ENCODE measurements at regions not wholly inside any gene's neighbourhood (a gene's known extent, or its start where the extent isn't known, plus 50 kb on each side); places are given as distances from the start of the nearest gene placed in this dataset.
A peak's percentile ranks its signal among the peaks of the same experiment; 100 is the strongest.

- H3K27ac ChIP-seq (ENCODE audit: extremely low read depth, low read depth, low read length), result no peak overlapping the region
- in situ Hi-C loops (cut with MboI), result no loop called here
- 43% methylated on average over 7 of the region's 7 CpGs for WGBS (ENCODE audit: insufficient coverage, low coverage, missing lambda C conversion rate)
These were observed 83.5 kb downstream of the TNFAIP3 start for GRCh38 chr6:137950581-137950980.

GRCh38 chr6:137951064-137951597, 84.1 kb downstream of the TNFAIP3 start:
- in situ Hi-C loops (cut with MboI), result no loop called here
- no peaks in the 10 kb centered on the region for H3K9me3 ChIP-seq (replicated peaks; ENCODE audit: control insufficient read depth, insufficient read depth, low read depth, low read length)
- no peak overlapping the region for H3K4me3 ChIP-seq
- no peaks in the 10 kb centered on the region for H4K20me1 ChIP-seq (replicated peaks; ENCODE audit: control insufficient read depth, insufficient read depth, low read length)
- no peak overlapping the region for H3K4me2 ChIP-seq (ENCODE audit: insufficient read depth, low read length)
- POLR2A ChIA-PET, result interaction anchor here (1.0 to 2.4 kb wide), 2 partner anchors 12 to 17 kb away, joined by 5 to 13 read pairs; no protein-coding TSS in a partner anchor
- no peak for TF ChIP-seq OTX1 (CRISPR knock-in tag; IDR thresholded peaks at IDR 0.05)
- TF ChIP-seq HDAC3 (IDR thresholded peaks at IDR 0.05; ENCODE audit: borderline replicate concordance, partially characterized antibody), result no peak
- no peak for TF ChIP-seq ATF1 (CRISPR knock-in tag; IDR thresholded peaks at IDR 0.05)
- no peak for TF ChIP-seq ATF1 (tag; IDR thresholded peaks at IDR 0.05)
- TF ChIP-seq, protein P1, sequence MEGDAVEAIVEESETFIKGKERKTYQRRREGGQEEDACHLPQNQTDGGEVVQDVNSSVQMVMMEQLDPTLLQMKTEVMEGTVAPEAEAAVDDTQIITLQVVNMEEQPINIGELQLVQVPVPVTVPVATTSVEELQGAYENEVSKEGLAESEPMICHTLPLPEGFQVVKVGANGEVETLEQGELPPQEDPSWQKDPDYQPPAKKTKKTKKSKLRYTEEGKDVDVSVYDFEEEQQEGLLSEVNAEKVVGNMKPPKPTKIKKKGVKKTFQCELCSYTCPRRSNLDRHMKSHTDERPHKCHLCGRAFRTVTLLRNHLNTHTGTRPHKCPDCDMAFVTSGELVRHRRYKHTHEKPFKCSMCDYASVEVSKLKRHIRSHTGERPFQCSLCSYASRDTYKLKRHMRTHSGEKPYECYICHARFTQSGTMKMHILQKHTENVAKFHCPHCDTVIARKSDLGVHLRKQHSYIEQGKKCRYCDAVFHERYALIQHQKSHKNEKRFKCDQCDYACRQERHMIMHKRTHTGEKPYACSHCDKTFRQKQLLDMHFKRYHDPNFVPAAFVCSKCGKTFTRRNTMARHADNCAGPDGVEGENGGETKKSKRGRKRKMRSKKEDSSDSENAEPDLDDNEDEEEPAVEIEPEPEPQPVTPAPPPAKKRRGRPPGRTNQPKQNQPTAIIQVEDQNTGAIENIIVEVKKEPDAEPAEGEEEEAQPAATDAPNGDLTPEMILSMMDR (IDR thresholded peaks at IDR 0.05 in 2 of 3, conservative IDR thresholded peaks at IDR 0.05 in 1 of 3; ENCODE audit: insufficient read depth in 2 of 3, low read depth in 1 of 3, low read length in 3 of 3), result peak in 2 of 3 experiments; percentile 13 to 15; a peak in 1 of 6 replicates
- TF ChIP-seq CEBPG (CRISPR knock-in tag; IDR thresholded peaks at IDR 0.05), result no peak
- TF ChIP-seq CEBPG (tag; conservative IDR thresholded peaks at IDR 0.05 in 1 of 2, IDR thresholded peaks at IDR 0.05 in 1 of 2), result no peak
- peaks cover 0 to 11% of the 10 kb centered on the region in 2 experiments; a peak in 2 of 5 replicates for H3K4me1 ChIP-seq (replicated peaks in 1 of 2; ENCODE audit: control insufficient read depth in 2 of 2, insufficient read depth in 2 of 2, low read length in 2 of 2)
- peak overlapping the region in 1 of 2 experiments; percentile 14; a peak in 1 of 4 replicates for H3K9ac ChIP-seq (ENCODE audit: insufficient read depth in 1 of 2, low read depth in 2 of 2, low read length in 2 of 2)
- H3K36me3 ChIP-seq (ENCODE audit: control insufficient read depth, insufficient read depth, low read length), result no peaks in the 10 kb centered on the region
- no TSS peak for BruUV-seq (replicated peaks)
- FAIRE-seq (no peak), DNase-seq (ENCODE audit: extremely low read depth in 1 of 4, low spot score in 3 of 4) (no peak), ATAC-seq (no peak)
- intact Hi-C loops (cut with micrococcal nuclease), result no loop called here
- peaks cover 2% of the 10 kb centered on the region; the same call in 2 of the 3 replicates for H3K79me2 ChIP-seq (ENCODE audit: control insufficient read depth, insufficient read depth, low read length)
- no peak overlapping the region for H3K27ac ChIP-seq (ENCODE audit: extremely low read depth, low read depth, low read length)
- CTCF ChIA-PET (ENCODE audit: low intra/inter-chr PET ratio), result no interaction called here
- H2AFZ ChIP-seq (ENCODE audit: low read depth, low read length), result no peak overlapping the region
- no peaks in the 10 kb centered on the region for H3K9me1 ChIP-seq (ENCODE audit: control insufficient read depth, insufficient read depth, low read length)
- WGBS (ENCODE audit: insufficient coverage, low coverage, missing lambda C conversion rate), result 45% methylated on average over 3 of the region's 3 CpGs
- no peaks in the 10 kb centered on the region for H3K27me3 ChIP-seq (ENCODE audit: control insufficient read depth in 2 of 2, insufficient read depth in 2 of 2, low read length in 2 of 2)

More at GRCh38 chr6:137950581-137950980, 83.5 kb downstream of the TNFAIP3 start:
- H3K27me3 ChIP-seq (ENCODE audit: control insufficient read depth in 2 of 2, insufficient read depth in 2 of 2, low read length in 2 of 2), result no peaks in the 10 kb centered on the region
- ATAC-seq, result no peak
- H4K20me1 ChIP-seq (replicated peaks; ENCODE audit: control insufficient read depth, insufficient read depth, low read length), result no peaks in the 10 kb centered on the region
- H3K9ac ChIP-seq (ENCODE audit: insufficient read depth in 1 of 2, low read depth in 2 of 2, low read length in 2 of 2), result no peak overlapping the region
- TF ChIP-seq, protein P2, sequence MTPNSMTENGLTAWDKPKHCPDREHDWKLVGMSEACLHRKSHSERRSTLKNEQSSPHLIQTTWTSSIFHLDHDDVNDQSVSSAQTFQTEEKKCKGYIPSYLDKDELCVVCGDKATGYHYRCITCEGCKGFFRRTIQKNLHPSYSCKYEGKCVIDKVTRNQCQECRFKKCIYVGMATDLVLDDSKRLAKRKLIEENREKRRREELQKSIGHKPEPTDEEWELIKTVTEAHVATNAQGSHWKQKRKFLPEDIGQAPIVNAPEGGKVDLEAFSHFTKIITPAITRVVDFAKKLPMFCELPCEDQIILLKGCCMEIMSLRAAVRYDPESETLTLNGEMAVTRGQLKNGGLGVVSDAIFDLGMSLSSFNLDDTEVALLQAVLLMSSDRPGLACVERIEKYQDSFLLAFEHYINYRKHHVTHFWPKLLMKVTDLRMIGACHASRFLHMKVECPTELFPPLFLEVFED (CRISPR knock-in tag; conservative IDR thresholded peaks at IDR 0.05), result no peak
- intact Hi-C loops (cut with micrococcal nuclease), result no loop called here
- H3K36me3 ChIP-seq (ENCODE audit: control insufficient read depth, insufficient read depth, low read length), result no peaks in the 10 kb centered on the region
- H3K4me2 ChIP-seq (ENCODE audit: insufficient read depth, low read length), result no peak overlapping the region
- H3K9me3 ChIP-seq (replicated peaks; ENCODE audit: control insufficient read depth, insufficient read depth, low read depth, low read length), result no peaks in the 10 kb centered on the region
- no peak overlapping the region for H3K4me3 ChIP-seq
- H3K79me2 ChIP-seq (ENCODE audit: control insufficient read depth, insufficient read depth, low read length), result no peaks in the 10 kb centered on the region
- H3K9me1 ChIP-seq (ENCODE audit: control insufficient read depth, insufficient read depth, low read length), result no peaks in the 10 kb centered on the region
- no peak for DNase-seq (ENCODE audit: extremely low read depth in 1 of 4, low spot score in 3 of 4)
- POLR2A ChIA-PET, result interaction anchor here (2.4 kb wide), 1 partner anchor 11 kb away, joined by 13 read pairs; no protein-coding TSS in a partner anchor
- no peak for FAIRE-seq
- CTCF ChIA-PET (ENCODE audit: low intra/inter-chr PET ratio), result interaction anchor here (1.0 kb wide), 1 partner anchor 243 kb away, joined by 3 read pairs; no protein-coding TSS in a partner anchor
- no peak overlapping the region for H2AFZ ChIP-seq (ENCODE audit: low read depth, low read length)
- H3K4me1 ChIP-seq (replicated peaks in 1 of 2; ENCODE audit: control insufficient read depth in 2 of 2, insufficient read depth in 2 of 2, low read length in 2 of 2), result peaks cover 0 to 13% of the 10 kb centered on the region in 2 experiments; a peak in 2 of 5 replicates
- BruUV-seq (replicated peaks), result no TSS peak

Data from K562 (cell line).